DOHH2 (cell line): ENCODE measurements at regions not wholly inside any gene's neighbourhood (a gene's known extent, or its start where the extent isn't known, plus 50 kb on each side); places are given as distances from the start of the nearest gene placed in this dataset.
A peak's percentile ranks its signal among the peaks of the same experiment; 100 is the strongest.
"Not testable (repeated sequence)": the region's sequence is repeated elsewhere in the genome, so short reads cannot be mapped to it uniquely, and the experiment has no call there.

ENCODE experiments used
- H3F3A ChIP-seq: fragments of 200-600 bp; sonication (generic), shearing (Covaris generic); 2 replicates; pipeline ENCODE4 v1.6.0; 2016; ENCODE audit warnings: antibody characterized with exemption, mild to moderate bottlenecking; ENCODE audit not compliant: control insufficient read depth, insufficient read depth
- H3K27ac ChIP-seq: fragments of 200-600 bp; sonication (generic); 2 replicates; pipeline ENCODE4 v1.5.1; 2014; ENCODE audit warnings: low read depth, mild to moderate bottlenecking, low read length, moderate library complexity
- H3K27me3 ChIP-seq: fragments of 200-600 bp; sonication (generic); 2 replicates; pipeline ENCODE4 v1.6.1; 2014; ENCODE audit warnings: mild to moderate bottlenecking, low read length, mixed read lengths; ENCODE audit not compliant: control insufficient read depth
- H3K36me3 ChIP-seq: fragments of 200-600 bp; sonication (generic); 2 replicates; pipeline ENCODE4 v1.6.1; 2014; ENCODE audit warnings: mild to moderate bottlenecking, low read length, moderate library complexity, mixed read lengths; ENCODE audit not compliant: control insufficient read depth
- H3K4me1 ChIP-seq: fragments of 200-600 bp; sonication (generic); 2 replicates; pipeline ENCODE4 v1.6.1; 2014; ENCODE audit warnings: mild to moderate bottlenecking, low read length, mixed read lengths; ENCODE audit not compliant: control insufficient read depth
- H3K4me2 ChIP-seq: fragments of 200-600 bp; sonication (generic); 2 replicates; pipeline ENCODE4 v1.6.0; 2014; ENCODE audit warnings: mild to moderate bottlenecking, low read length, moderate library complexity
- H3K4me3 ChIP-seq: fragments of 200-600 bp; sonication (generic); 2 replicates; pipeline ENCODE4 v1.5.1; 2014; ENCODE audit warnings: mild to moderate bottlenecking, low read length, mixed read lengths
- H3K79me2 ChIP-seq: fragments of 200-600 bp; sonication (generic); 2 replicates; pipeline ENCODE4 v1.6.1; 2014; ENCODE audit warnings: mild to moderate bottlenecking, low read length, mixed read lengths; ENCODE audit not compliant: control insufficient read depth
- H3K9me2 ChIP-seq: fragments of 200-600 bp; sonication (generic); replicated peaks from 2 replicates; pipeline ENCODE4 v1.6.1; 2014; ENCODE audit warnings: mild to moderate bottlenecking, low read length, mixed read lengths; ENCODE audit not compliant: control insufficient read depth
- H3K9me3 ChIP-seq: fragments of 200-600 bp; sonication (generic); 2 replicates; pipeline ENCODE4 v1.6.1; 2014; ENCODE audit warnings: antibody characterized with exemption, low read length, mixed read lengths; ENCODE audit not compliant: control insufficient read depth, insufficient read depth
- H4K20me1 ChIP-seq: fragments of 200-600 bp; sonication (generic); 2 replicates; pipeline ENCODE4 v1.6.0; 2014; ENCODE audit warnings: low read depth, mild to moderate bottlenecking, antibody characterized with exemption, low read length, moderate library complexity; ENCODE audit not compliant: control insufficient read depth, insufficient read depth
- EZH2phosphoT487 ChIP-seq: fragments of 200-600 bp; sonication (generic); IDR thresholded peaks from 2 replicates; pipeline ENCODE4 v1.6.1; 2017; ENCODE audit warnings: borderline replicate concordance, mild to moderate bottlenecking, antibody characterized with exemption, low read length, moderate library complexity, mixed read lengths
- TF ChIP-seq, protein P1 (sequence below): fragments of 200-600 bp; sonication (generic); IDR thresholded peaks from one replicate; pipeline ENCODE4 v1.5.1; 2014; ENCODE audit warnings: antibody characterized with exemption, mild to moderate bottlenecking, low read depth, low read length; ENCODE audit not compliant: poor library complexity, severe bottlenecking

DNA sequence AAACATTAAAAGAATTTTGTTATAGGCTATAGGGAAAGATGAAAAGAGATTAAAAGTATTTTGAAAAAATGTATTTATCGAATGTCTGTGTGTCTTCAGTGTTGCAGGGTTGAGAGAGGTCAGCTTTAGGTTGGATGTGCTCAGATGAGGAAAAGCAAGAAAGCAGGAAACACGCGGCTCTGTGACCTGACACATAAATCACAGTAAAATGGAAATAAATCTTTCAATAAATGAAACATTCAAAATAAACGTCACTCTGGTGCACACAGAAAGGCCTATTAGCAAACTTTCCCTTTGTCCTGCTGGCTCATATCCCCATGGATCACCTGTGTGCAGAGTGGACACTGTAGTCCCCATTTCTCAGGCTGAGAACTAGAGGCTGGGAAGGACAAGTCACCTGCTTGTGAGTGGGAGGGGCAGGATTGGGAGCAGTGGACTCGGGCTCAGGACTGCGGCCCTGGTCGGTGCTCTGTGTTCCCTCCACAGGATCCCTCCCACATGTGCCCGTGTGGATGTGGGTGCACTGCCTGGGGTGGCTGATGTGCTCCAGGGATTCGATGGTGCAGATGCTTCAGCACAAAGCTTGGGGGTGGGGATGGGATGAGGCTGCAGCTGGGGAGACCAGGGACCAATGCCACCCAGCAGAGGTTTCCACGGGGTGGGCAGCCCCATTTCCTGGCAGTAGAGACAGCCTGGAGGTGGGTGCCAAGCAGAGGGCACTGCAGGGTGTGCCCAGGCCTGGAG lies 96.0 kb upstream of the IGLL5 start:
- Histone ChIP-seq H3K4me1 (peaks cover 55% of the 10 kb centered on the region), H3K4me2 (peak overlapping the region; percentile 68), H3K27ac (peak overlapping the region; percentile 99), H3K27me3 (no peaks in the 10 kb centered on the region), H3K4me3 (peak overlapping the region; percentile 82), H4K20me1 (no peaks in the 10 kb centered on the region), H3K9me2 (no peaks in the 10 kb centered on the region), H3K9me3 (no peaks in the 10 kb centered on the region), H3K36me3 (peaks cover 10% of the 10 kb centered on the region), H3F3A (peaks cover 26% of the 10 kb centered on the region), H3K79me2 (peaks cover 16% of the 10 kb centered on the region)
- TF ChIP-seq, protein P1, sequence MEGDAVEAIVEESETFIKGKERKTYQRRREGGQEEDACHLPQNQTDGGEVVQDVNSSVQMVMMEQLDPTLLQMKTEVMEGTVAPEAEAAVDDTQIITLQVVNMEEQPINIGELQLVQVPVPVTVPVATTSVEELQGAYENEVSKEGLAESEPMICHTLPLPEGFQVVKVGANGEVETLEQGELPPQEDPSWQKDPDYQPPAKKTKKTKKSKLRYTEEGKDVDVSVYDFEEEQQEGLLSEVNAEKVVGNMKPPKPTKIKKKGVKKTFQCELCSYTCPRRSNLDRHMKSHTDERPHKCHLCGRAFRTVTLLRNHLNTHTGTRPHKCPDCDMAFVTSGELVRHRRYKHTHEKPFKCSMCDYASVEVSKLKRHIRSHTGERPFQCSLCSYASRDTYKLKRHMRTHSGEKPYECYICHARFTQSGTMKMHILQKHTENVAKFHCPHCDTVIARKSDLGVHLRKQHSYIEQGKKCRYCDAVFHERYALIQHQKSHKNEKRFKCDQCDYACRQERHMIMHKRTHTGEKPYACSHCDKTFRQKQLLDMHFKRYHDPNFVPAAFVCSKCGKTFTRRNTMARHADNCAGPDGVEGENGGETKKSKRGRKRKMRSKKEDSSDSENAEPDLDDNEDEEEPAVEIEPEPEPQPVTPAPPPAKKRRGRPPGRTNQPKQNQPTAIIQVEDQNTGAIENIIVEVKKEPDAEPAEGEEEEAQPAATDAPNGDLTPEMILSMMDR = no peak
- TF ChIP-seq EZH2phosphoT487 = no peak

DNA sequence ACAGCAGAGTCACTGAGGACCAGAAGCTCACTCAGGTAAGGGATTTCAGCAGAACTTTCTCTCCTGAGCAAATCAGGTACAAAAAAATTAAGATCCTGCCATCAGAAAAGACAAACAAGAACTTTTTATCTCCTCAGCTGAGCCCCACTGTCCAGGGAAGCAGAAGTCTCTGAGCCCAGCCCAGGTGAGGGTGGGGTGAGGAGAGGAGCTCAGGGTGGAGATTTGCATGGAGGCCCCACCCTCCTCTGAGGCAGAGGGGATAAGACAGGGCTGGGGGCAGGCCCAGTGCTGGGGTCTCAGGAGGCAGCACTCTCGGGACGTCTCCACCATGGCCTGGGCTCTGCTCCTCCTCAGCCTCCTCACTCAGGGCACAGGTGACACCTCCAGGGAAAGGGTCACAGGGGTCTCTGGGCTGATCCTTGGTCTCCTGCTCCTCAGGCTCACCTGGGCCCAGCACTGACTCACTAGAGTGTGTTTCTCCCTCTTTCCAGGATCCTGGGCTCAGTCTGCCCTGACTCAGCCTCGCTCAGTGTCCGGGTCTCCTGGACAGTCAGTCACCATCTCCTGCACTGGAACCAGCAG lies 95.3 kb upstream of the IGLL5 start:
- not testable (repeated sequence) for H3K27me3 ChIP-seq, H4K20me1 ChIP-seq, H3K36me3 ChIP-seq, H3K9me2 ChIP-seq, H3K9me3 ChIP-seq
- Histone ChIP-seq H3K4me3 (peak overlapping the region; percentile 82), H3K79me2 (peaks cover 16% of the 10 kb centered on the region), H3K4me2 (peak overlapping the region; percentile 68), H3K4me1 (peaks cover 48% of the 10 kb centered on the region), H3K27ac (peak overlapping the region; percentile 99), H3F3A (peaks cover 26% of the 10 kb centered on the region)

DNA sequence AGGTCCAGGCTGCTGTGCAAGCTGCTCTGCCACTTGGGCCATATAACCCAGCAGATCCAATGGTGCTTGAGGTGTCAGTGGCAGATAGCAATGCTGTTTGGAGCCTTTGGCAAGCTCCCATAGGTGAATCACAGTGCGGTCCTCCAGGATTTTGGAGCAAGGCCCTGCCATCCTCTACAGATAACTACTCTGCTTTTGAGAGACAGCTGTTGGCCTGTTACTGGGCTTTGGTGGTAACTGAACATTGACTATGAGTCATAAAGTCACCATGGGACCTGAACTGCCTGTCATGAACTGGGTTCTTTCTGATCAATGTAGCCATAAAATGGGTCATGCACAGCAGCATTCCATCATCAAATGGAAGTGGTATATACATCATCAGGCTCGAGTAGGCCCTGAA lies 92.0 kb upstream of the IGLL5 start:
- not testable (repeated sequence) for H3K9me2 ChIP-seq, H3K9me3 ChIP-seq

DNA sequence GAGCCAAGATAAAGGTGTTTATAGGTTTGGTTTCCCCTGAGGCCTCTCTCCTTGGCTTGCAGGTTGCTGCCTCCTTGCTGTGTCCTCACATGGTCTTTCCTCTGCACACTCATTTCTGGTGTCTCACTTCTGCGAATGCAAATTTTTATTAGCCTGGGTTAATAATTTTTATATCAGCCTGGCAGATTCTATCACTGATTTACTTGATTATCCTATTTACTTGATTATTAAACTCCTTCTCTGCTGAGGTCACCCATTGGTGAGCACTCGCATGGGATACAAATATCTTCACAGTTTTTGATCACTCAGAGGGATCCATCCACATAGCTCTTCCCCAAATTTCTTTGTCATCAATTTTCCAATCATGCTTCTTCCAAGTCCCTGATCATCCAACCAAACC lies 90.9 kb upstream of the IGLL5 start:
- H3K36me3 ChIP-seq = peaks cover 8% of the 10 kb centered on the region
- no peaks in the 10 kb centered on the region for H3K27me3 ChIP-seq
- H3K4me2 ChIP-seq = no peak overlapping the region
- peaks cover 4% of the 10 kb centered on the region for H3K4me1 ChIP-seq
- no peak overlapping the region for H3K27ac ChIP-seq
- no peak overlapping the region for H3K4me3 ChIP-seq
- H4K20me1 ChIP-seq = no peaks in the 10 kb centered on the region
- no peaks in the 10 kb centered on the region for H3K9me3 ChIP-seq
- H3F3A ChIP-seq = peaks cover 4% of the 10 kb centered on the region; the same call in 1 of the 2 replicates
- no peaks in the 10 kb centered on the region for H3K9me2 ChIP-seq
- no peaks in the 10 kb centered on the region for H3K79me2 ChIP-seq
- TF ChIP-seq, protein P1 = no peak
- TF ChIP-seq EZH2phosphoT487 = no peak

More for the DNA sequence above, 92.0 kb upstream of the IGLL5 start:
- H3K4me2 ChIP-seq, H3K4me3 ChIP-seq, H3K27me3 ChIP-seq, H3K36me3 ChIP-seq, H4K20me1 ChIP-seq, H3K27ac ChIP-seq, H3K79me2 ChIP-seq: not testable (repeated sequence)
- Histone ChIP-seq H3K4me1 (peaks cover 15% of the 10 kb centered on the region), H3F3A (peaks cover 14% of the 10 kb centered on the region)
